ENCODE measurements at regions not wholly inside any gene's neighbourhood (a gene's known extent, or its start where the extent isn't known, plus 50 kb on each side); places are given as distances from the start of the nearest gene placed in this dataset.

DNA sequence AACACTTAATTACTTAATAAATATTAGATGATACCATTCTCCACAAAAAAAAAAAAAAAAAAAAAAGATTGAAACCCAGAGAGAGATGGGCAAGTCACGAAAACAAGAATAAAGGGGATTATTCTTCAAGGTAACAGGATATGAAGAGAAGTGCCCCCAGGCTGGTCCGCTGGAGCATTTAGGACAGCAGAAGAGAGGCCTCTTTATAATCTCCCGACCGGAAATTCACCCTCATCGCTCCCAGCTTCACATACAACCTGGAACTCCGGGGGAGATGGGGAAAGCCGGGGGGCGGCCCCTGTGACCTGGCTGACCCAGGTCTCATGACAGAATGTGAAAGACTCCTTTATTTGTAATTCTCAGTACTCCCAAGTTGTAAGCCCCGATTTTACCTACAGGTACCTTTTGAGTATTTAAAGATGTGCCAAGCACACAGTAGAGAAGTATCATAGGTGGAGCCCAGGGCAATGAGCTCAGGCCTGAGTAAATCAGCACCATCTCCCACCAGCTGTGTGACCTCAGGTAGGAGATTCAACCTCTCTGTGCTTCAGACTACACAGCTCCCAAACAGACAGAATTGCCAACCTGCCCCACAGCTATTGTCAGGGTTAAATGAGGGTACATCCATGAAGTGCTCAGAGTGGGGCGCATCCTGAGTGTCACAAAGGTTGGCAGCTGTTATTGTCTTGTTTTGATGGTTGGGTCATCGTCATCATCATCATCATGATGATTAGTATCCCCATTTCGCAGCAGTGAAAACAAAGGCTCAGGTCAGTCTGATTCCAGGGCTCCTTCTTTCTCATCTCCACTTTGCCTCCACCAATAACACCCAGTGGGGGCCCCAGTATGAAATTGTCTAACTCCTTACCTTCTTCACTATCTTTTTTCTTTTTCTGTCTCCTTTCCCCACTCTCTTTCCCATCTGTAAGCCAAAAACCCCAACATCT is 148.4 kb downstream of the PSMG1 start:
- H3K9me3 ChIP-seq, result no peaks in the 10 kb centered on the region
- peaks cover 16% of the 10 kb centered on the region for H3K4me1 ChIP-seq
- H3K4me3 ChIP-seq, result no peak overlapping the region
- peak overlapping the region; percentile 76 for H3K27ac ChIP-seq
- ATAC-seq, result no peak
- H3K27me3 ChIP-seq, result no peaks in the 10 kb centered on the region
- H3K36me3 ChIP-seq, result no peaks in the 10 kb centered on the region
- DNase-seq, result no peak
- no peak for TF ChIP-seq CTCF (IDR thresholded peaks at IDR 0.05)
- intact Hi-C loops (cut with DNase I), result no loop called here

GRCh38 chr21:39033878-39034589 is 149.2 kb downstream of the PSMG1 start:
- H3K9me3 ChIP-seq, result no peaks in the 10 kb centered on the region
- ATAC-seq, result peak; percentile 89
- intact Hi-C loops (cut with DNase I), result no loop called here
- peak overlapping the region; percentile 6 for H3K4me3 ChIP-seq
- DNase-seq, result peak; percentile 87
- H3K27me3 ChIP-seq, result no peaks in the 10 kb centered on the region
- H3K36me3 ChIP-seq, result no peaks in the 10 kb centered on the region
- peak overlapping the region; percentile 76 for H3K27ac ChIP-seq
- TF ChIP-seq CTCF (IDR thresholded peaks at IDR 0.05), result no peak
- H3K4me1 ChIP-seq, result peaks cover 20% of the 10 kb centered on the region

GRCh38 chr21:39029900-39030884 is 153.1 kb downstream of the PSMG1 start:
- no peak for TF ChIP-seq CTCF (IDR thresholded peaks at IDR 0.05)
- Histone ChIP-seq H3K27me3 (no peaks in the 10 kb centered on the region), H3K9me3 (no peaks in the 10 kb centered on the region), H3K4me1 (peaks cover 20% of the 10 kb centered on the region), H3K36me3 (no peaks in the 10 kb centered on the region), H3K27ac (no peak overlapping the region), H3K4me3 (no peak overlapping the region)
- intact Hi-C loops (cut with DNase I), result no loop called here
- no peak for DNase-seq
- ATAC-seq, result peak; percentile 18

GRCh38 chr21:39029086-39029755 is 154.0 kb downstream of the PSMG1 start:
- intact Hi-C loops (cut with DNase I), result no loop called here
- Histone ChIP-seq H3K4me1 (peaks cover 19% of the 10 kb centered on the region), H3K27me3 (no peaks in the 10 kb centered on the region), H3K27ac (no peak overlapping the region), H3K36me3 (no peaks in the 10 kb centered on the region), H3K9me3 (no peaks in the 10 kb centered on the region), H3K4me3 (no peak overlapping the region)
- no peak for ATAC-seq
- DNase-seq, result no peak
- no peak for TF ChIP-seq CTCF (IDR thresholded peaks at IDR 0.05)

- Histone ChIP-seq H3K36me3 (no peaks in the 10 kb centered on the region), H3K9me3 (no peaks in the 10 kb centered on the region), H3K4me1 (peaks cover 43% of the 10 kb centered on the region), H3K4me3 (no peak overlapping the region), H3K27me3 (no peaks in the 10 kb centered on the region), H3K27ac (no peak overlapping the region)
- TF ChIP-seq CTCF (IDR thresholded peaks at IDR 0.05), result no peak
- intact Hi-C loops (cut with DNase I), result no loop called here
- DNase-seq, result no peak
- no peak for ATAC-seq
Observed at GRCh38 chr21:39025198-39025597, 158.1 kb downstream of the PSMG1 start.

Measured in upper lobe of right lung (tissue), 1 donor.